NCI-H146 treated with DMSO at 0.1 percent for 48 hours (cell line): ENCODE measurements at regions not wholly inside any gene's neighbourhood (a gene's known extent, or its start where the extent isn't known, plus 50 kb on each side); places are given as distances from the start of the nearest gene placed in this dataset.
A peak's percentile ranks its signal among the peaks of the same experiment; 100 is the strongest.
"Not testable (repeated sequence)": the region's sequence is repeated elsewhere in the genome, so short reads cannot be mapped to it uniquely, and the experiment has no call there.

Experiments
- DNase-seq: peaks from one replicate; lab custom pipeline; 2025; ENCODE audit not compliant: unreplicated experiment; lab: John Stamatoyannopoulos, UW

GRCh38 chr21:17348357-17348756 is 164.5 kb upstream of the CXADR start:
- DNase-seq = no peak

DNA sequence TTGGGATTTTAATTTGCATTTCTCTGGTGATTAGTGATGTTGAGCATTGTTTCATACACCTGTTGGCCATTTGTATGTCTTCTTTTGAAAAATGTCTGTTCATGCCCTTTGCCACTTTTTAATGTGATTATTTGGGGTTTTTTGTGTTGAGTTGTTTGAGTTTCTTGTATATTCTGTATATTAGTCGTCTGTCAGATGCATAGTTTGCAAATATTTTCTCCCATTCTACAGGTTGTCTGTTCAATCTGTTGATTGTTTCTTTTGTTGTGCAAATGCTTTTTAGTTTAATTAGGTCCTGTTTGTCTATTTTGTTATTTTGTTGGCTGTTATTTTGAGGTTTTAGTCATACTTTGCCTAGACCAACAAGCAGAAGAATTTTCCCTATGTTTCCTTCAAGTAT is 164.0 kb upstream of the CXADR start:
- DNase-seq = no peak

DNA sequence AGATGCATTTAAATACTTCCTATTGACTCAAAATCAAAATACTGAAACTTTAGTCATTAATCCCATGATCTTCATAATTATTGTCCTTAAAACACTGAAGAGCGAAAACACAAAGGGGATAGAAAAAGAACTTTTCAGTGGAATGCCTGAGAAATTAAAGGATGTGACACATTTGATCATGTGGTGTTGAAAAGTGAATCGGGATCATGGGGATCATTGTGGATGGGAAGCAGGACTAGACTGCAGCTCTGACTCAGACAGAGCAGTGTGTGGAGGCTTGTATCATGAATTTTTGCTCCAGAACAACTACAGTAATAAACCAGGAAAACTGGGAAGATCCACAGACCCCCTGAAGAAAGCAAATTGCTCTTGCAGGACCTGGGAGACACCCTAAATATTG is 161.1 kb upstream of the CXADR start:
- no peak for DNase-seq

DNA sequence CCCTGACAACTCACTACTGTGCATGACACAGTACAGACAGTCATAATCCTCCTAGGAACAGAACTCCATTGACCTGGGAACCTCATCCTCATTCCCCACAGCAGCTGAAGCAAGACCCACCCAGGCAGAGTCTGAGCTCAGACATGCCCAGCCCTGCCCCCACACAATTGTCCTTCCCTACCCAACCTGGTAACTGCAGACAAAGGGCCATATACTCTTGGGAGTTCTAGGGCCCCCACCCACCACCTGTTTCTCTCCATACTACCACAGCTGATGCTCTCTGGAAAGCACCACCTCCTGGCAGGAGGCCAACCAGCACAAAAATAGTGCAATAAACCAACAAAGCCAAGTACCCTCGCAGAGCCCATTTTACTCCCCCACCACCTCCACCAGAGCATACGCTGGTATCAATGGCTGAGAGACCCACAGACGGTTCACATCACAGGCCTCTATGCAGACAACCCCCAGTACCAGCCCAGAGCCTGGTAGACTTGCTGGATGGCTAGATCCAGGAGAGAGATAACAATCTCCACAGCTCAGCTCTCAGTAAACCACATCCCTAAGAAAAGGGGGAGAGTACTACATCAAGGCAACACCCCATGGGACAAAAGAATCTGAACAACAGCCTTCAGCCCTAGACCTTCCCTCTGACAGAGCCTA is 159.7 kb upstream of the CXADR start:
- no peak for DNase-seq

DNA sequence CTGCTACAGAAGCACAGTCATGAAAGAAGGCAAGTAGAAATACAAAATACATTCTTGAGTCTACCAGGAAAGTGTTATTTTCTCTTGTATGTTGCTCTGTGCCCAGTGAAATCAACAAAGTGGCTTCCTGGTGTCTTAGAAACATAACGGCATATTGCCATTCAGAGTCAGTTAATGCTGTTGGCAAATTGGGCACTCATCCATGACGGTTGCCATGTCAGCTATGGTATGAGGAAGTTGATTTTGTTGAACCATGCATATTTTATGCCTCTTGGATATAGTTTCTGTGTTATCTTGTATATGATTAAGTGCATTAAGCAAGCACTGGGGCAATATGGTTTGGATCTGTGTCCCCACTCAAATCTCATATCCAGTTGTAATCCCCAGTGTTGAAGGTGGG is 153.1 kb upstream of the CXADR start:
- no peak for DNase-seq

DNA sequence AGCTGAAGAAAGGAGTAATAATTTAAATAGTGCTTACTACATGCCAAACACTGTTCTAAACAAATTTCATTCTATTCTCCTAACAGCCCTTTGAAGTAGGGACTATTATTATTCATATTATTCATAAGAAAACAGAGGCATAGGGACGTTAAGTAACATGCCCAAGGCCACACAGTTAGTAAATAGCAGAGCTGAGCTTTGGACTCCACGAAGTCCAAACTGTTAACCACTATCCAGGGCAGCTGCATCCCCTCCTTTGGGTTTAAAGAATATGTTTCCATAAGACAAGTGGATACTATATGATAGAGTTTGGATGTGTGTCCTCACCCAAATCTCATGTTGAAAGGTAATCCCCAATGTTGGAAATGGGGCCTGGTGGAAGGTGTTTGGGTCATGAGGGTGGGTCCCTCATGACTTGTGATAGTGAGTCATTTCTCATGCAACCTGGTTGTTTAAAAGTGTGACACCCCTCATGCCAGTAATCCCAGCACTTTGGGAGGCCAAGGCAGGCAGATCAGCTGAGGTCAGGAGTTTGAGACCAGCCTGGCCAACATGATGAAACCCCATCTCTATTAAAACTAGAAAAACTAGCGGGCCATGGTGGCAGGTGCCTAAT is 144.0 kb upstream of the CXADR start:
- DNase-seq = no peak

- DNase-seq = no peak
These were observed 142.6 kb upstream of the CXADR start for GRCh38 chr21:17370263-17370662.

DNA sequence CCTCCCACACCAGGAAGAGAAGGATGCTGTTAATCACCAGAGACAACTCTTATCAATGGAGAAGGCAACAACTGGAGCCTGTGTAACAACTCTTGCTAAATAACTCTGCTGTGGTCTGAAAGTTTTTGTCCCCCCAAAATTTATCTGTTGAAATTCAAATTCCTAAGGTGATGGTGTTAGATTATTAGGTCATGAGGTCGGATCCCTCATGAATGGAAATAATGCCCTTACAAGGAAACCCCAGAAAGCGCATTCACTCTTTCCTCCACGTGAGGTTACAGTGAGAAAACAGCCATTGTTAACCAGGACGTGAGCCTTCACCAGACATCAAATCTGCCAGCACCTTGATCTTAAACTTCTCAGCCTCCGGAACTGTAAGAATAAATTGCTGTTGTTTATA is 141.9 kb upstream of the CXADR start:
- no peak for DNase-seq

DNA sequence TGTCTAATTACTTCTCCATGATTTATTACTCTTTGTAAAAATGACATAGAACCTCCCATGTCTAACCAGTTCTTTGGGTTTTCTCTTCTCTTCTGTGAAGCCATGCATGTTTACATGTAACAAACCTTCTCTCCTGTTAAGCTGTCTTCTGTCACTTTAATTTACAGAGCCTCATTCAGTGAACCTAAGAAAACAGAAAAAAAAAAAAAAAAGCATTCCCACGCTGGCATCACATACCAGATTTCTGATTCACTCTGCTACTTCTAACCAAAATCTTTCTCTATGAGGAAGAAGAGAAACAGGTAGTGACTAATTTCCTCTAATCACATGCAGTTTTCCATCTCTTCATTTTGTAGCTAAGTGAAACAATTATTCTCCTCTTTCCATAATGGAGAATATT is 141.4 kb upstream of the CXADR start:
- DNase-seq = no peak

GRCh38 chr21:17372200-17372599 is 140.6 kb upstream of the CXADR start:
- DNase-seq = no peak

GRCh38 chr21:17386498-17386897 is 126.3 kb upstream of the CXADR start:
- no peak for DNase-seq

- peak; percentile 17 for DNase-seq
These were observed 125.7 kb upstream of the CXADR start for GRCh38 chr21:17387030-17387617.

GRCh38 chr21:17388226-17388625 is 124.6 kb upstream of the CXADR start:
- DNase-seq = no peak

DNA sequence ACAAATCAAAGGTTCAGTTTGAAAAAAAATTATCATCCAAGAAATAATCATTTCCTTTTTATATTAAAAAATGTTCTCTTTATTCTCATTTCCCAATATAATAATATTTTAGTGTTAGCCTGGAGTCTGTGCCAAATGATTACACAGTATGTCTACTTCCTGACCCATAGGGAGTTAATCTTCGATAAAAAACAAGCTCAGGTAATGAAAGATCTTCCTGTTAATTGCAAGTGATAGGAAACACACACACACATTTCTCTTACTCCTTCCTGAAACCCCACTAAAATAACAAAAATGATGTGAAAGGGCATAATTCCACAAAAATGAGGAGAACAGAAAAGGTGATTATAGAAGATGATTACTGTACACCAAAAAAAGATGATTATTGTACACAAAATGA is 123.5 kb upstream of the CXADR start:
- DNase-seq = no peak

GRCh38 chr21:17390569-17390968 is 122.3 kb upstream of the CXADR start:
- no peak for DNase-seq

- no peak for DNase-seq
These were observed 121.0 kb upstream of the CXADR start for GRCh38 chr21:17391811-17392340.

DNA sequence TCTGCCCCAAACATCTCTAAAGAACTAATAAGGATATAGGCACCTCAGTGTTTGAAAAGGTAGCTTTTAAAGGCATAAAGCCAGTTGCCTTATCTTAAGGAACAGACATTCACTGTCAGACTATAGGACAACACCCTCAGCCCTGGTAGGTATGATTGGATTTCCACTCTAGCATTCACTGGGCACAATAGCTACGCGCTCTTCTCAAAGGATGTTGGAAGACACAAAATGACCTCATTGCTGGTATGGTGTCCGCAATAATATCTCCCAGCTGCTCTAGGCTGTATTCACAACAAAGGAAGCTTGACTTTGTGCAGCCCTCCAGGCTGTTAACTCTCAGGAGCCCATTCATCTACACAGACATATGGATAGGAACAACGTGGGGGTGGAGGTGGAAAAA is 119.4 kb upstream of the CXADR start:
- no peak for DNase-seq

DNA sequence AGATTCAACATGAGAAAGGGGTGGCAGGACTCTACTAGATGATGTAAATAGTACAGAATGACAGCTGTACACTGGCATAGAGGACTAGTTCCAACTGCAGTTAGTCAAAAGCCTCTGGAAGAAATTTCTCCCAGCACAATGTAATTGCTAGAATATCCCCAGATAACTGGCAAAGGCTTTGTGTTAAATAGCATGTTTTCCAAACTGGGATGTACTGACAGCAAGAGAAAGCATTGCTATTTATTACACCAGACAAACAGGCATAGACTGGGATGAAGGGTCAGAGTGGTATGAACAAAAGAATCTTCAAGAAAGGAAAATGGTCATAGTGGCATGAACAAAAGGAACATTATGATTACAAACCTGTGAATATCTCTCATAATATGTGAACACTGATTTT is 115.9 kb upstream of the CXADR start:
- no peak for DNase-seq

DNA sequence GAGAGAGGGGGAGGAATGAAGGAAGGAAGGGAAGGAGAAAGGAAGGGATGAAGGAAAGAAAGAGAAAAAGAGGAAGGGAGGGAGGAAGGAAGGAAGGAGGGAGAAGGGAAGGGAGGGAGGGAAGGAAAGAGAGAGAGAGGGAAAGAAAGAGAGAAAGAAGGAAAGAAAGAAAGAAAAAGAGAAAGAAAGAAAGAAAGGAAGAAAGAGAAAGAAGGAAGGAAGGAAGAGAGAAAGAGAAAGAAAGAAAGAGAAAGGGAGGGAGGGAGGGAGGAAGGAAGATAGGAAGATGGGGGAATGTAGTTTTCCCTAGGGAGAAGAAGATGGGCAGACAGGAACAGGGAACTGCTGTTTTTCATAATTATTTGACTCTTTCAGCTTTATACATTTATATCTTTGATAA is 115.1 kb upstream of the CXADR start:
- DNase-seq = no peak

- DNase-seq = not testable (repeated sequence)
These were observed 113.9 kb upstream of the CXADR start for GRCh38 chr21:17398954-17399353.

GRCh38 chr21:17402937-17403336 is 109.9 kb upstream of the CXADR start:
- DNase-seq = no peak

GRCh38 chr21:17406202-17406601 is 106.6 kb upstream of the CXADR start:
- DNase-seq = no peak

GRCh38 chr21:17414766-17415165 is 98.1 kb upstream of the CXADR start:
- no peak for DNase-seq
